ENCODE measurements at regions not wholly inside any gene's neighbourhood (a gene's known extent, or its start where the extent isn't known, plus 50 kb on each side); places are given as distances from the start of the nearest gene placed in this dataset.

GRCh38 chr3:76474632-76475031 lies 565.3 kb upstream of the ROBO2 start (continued):
- TF ChIP-seq CHD7 (IDR thresholded peaks at IDR 0.05; ENCODE audit: insufficient replicate concordance, low read length) (no peak), TCF12 (IDR thresholded peaks at IDR 0.05; ENCODE audit: low read depth, low read length) (no peak), KDM5A (IDR thresholded peaks at IDR 0.05; ENCODE audit: low read length) (no peak), SUZ12 (IDR thresholded peaks at IDR 0.05; ENCODE audit: low read length) (no peak), EP300 (IDR thresholded peaks at IDR 0.05; ENCODE audit: borderline replicate concordance in 1 of 2, low read depth in 2 of 2, low read length in 2 of 2) (no peak), KDM1A (IDR thresholded peaks at IDR 0.05; ENCODE audit: borderline replicate concordance, low read length) (no peak), SAP30 (IDR thresholded peaks at IDR 0.05; ENCODE audit: insufficient read depth, insufficient replicate concordance, low read length) (no peak), GABPA (IDR thresholded peaks at IDR 0.05; ENCODE audit: borderline replicate concordance, insufficient read depth, low read length) (no peak), ATF3 (IDR thresholded peaks at IDR 0.05; ENCODE audit: insufficient read depth, low read depth, low read length) (no peak), PHF8 (conservative IDR thresholded peaks at IDR 0.05; ENCODE audit: low read depth, low read length) (no peak), RBBP5 (IDR thresholded peaks at IDR 0.05; ENCODE audit: borderline replicate concordance, low read depth, low read length) (no peak)

All from H1 (cell line).